ENCODE measurements at regions not wholly inside any gene's neighbourhood (a gene's known extent, or its start where the extent isn't known, plus 50 kb on each side); places are given as distances from the start of the nearest gene placed in this dataset.

DNA sequence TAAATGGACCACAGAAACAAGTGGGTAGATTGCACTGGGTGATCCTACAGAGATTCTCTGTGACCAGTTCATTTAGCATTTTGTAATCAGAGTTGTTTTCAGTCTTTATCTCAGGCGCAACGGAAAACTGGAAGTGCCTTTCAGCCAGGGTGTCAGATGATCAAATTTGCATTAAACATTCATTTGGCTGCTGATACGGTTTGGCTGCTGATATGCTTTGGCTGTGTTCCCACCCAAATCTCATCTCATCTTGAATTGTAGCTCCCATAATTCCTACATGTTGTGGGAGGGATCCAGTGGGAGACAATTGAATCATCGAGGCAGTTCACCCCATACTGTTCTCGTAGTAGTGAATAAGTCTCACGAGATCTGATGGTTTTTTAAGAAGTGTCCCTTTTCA, 1396.1 kb upstream of the TMEFF2 start (continued):
- TF ChIP-seq, protein P1, sequence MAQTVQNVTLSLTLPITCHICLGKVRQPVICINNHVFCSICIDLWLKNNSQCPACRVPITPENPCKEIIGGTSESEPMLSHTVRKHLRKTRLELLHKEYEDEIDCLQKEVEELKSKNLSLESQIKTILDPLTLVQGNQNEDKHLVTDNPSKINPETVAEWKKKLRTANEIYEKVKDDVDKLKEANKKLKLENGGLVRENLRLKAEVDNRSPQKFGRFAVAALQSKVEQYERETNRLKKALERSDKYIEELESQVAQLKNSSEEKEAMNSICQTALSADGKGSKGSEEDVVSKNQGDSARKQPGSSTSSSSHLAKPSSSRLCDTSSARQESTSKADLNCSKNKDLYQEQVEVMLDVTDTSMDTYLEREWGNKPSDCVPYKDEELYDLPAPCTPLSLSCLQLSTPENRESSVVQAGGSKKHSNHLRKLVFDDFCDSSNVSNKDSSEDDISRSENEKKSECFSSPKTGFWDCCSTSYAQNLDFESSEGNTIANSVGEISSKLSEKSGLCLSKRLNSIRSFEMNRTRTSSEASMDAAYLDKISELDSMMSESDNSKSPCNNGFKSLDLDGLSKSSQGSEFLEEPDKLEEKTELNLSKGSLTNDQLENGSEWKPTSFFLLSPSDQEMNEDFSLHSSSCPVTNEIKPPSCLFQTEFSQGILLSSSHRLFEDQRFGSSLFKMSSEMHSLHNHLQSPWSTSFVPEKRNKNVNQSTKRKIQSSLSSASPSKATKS (CRISPR knock-in tag; IDR thresholded peaks at IDR 0.05) = no peak
- TF ChIP-seq, protein P2, sequence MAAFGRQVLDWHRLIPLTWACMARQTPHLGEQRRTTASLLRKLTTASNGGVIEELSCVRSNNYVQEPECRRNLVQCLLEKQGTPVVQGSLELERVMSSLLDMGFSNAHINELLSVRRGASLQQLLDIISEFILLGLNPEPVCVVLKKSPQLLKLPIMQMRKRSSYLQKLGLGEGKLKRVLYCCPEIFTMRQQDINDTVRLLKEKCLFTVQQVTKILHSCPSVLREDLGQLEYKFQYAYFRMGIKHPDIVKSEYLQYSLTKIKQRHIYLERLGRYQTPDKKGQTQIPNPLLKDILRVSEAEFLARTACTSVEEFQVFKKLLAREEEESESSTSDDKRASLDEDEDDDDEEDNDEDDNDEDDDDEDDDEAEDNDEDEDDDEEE (CRISPR knock-in tag; IDR thresholded peaks at IDR 0.05) = no peak
- no peak for TF ChIP-seq CHD4 (IDR thresholded peaks at IDR 0.05; ENCODE audit: borderline replicate concordance, low read length)

DNA sequence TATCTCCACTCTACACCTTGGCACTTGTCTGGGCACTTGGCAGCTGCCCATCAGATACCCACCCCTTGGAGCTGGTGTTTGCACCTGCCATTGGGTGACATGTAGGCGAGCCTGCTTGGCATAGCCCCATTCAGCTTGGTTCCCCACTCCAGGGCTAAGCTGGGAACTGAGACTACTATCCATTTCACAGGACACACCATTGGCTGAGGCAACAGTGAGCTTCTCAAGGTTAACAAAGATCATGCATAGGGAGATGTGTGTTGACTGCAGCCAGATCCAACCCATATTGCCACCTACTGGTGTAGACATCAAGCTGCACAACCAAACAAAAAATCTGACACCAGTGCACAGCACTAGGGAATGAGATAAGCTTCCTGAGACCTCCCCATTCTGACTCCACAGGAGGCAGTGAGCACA, 1389.8 kb upstream of the TMEFF2 start:
- Histone ChIP-seq H3K27me3 (ENCODE audit: control insufficient read depth in 1 of 2, insufficient read depth in 2 of 2, low read length in 2 of 2) (no peaks in the 10 kb centered on the region), H3K4me3 (replicated peaks in 1 of 3; ENCODE audit: insufficient read depth in 1 of 3, low read depth in 2 of 3, low read length in 3 of 3) (no peak overlapping the region), H3K36me3 (replicated peaks in 1 of 2; ENCODE audit: control insufficient read depth in 1 of 2, insufficient read depth in 2 of 2, low read length in 2 of 2) (no peaks in the 10 kb centered on the region), H3K4me1 (ENCODE audit: insufficient read depth, low read length) (peaks cover 14% of the 10 kb centered on the region; the same call in 1 of the 2 replicates), H4K20me1 (ENCODE audit: insufficient read depth, low read length) (no peaks in the 10 kb centered on the region), H3K9ac (ENCODE audit: insufficient read depth, low read depth, low read length) (no peak overlapping the region), H2AFZ (ENCODE audit: low read length) (no peak overlapping the region), H3K9me3 (ENCODE audit: low read length) (no peaks in the 10 kb centered on the region), H3K27ac (ENCODE audit: extremely low read length, insufficient read depth, low read length) (no peak overlapping the region), H3K79me2 (ENCODE audit: insufficient read depth, low read length) (no peaks in the 10 kb centered on the region), H3K4me2 (ENCODE audit: low read depth, low read length) (no peak overlapping the region)
- CTCF ChIA-PET (ENCODE audit: low intra/inter-chr PET ratio, low total read pairs) = interaction anchor here (1.6 to 1.7 kb wide), 2 partner anchors 344 to 835 kb away, joined by 5 to 7 read pairs; no protein-coding TSS in a partner anchor
- ATAC-seq (peak; percentile 96), DNase-seq (ENCODE audit: low spot score) (peak; percentile 71), FAIRE-seq (peak; percentile 99)
- WGBS (ENCODE audit: low lambda C conversion rate) = 56% methylated on average over 1 of the region's 1 CpG
- in situ Hi-C loops (cut with HindIII; ENCODE audit: extremely low pct_ligation_motif_present, low pct_unique_long_range_greater_than_20kb) (loop anchor here (25.0 kb wide), 1 partner anchor 822 kb away; no protein-coding TSS in a partner anchor), intact Hi-C loops (cut with micrococcal nuclease; ENCODE audit: unreplicated experiment) (loop anchor here (1.0 to 10.0 kb wide), 6 partner anchors 237 to 1392 kb away; partner anchors contain the start of gene TMEFF2)
- POLR2A ChIA-PET = interaction anchor here (1.6 kb wide), 1 partner anchor 156 kb away, joined by 5 read pairs; no protein-coding TSS in a partner anchor
- no TSS peak for BruUV-seq (replicated peaks)
- TF ChIP-seq ZNF296 (CRISPR knock-in tag; conservative IDR thresholded peaks at IDR 0.05) (no peak), TBL1XR1 (IDR thresholded peaks at IDR 0.05; ENCODE audit: borderline replicate concordance, low read length, partially characterized antibody) (no peak), ZNF501 (CRISPR knock-in tag; IDR thresholded peaks at IDR 0.05) (peak; percentile 6; the same call in 1 of the 2 replicates), ZNF101 (CRISPR knock-in tag; IDR thresholded peaks at IDR 0.05; ENCODE audit: borderline replicate concordance, low read depth) (no peak), FOSL2 (CRISPR knock-in tag; IDR thresholded peaks at IDR 0.05) (no peak), ZNF138 (CRISPR knock-in tag; IDR thresholded peaks at IDR 0.05; ENCODE audit: low read depth) (0 out of 2 replicates have a peak, but pooled peaks have one; percentile 35), FOXP1 (IDR thresholded peaks at IDR 0.05) (no peak), FOXP1 (CRISPR knock-in tag; IDR thresholded peaks at IDR 0.05) (no peak), ELF3 (CRISPR knock-in tag; IDR thresholded peaks at IDR 0.05) (peak; percentile 25; the same call in 1 of the 2 replicates), KDM1A (CRISPR knock-in tag; IDR thresholded peaks at IDR 0.05) (no peak), MTA1 (CRISPR knock-in tag; IDR thresholded peaks at IDR 0.05; ENCODE audit: borderline replicate concordance) (no peak), GATAD2A (CRISPR knock-in tag; IDR thresholded peaks at IDR 0.05) (0 out of 2 replicates have a peak, but pooled peaks have one; percentile 29), ZNF792 (CRISPR knock-in tag; IDR thresholded peaks at IDR 0.05) (peak; percentile 98)
- TF ChIP-seq, protein P3, sequence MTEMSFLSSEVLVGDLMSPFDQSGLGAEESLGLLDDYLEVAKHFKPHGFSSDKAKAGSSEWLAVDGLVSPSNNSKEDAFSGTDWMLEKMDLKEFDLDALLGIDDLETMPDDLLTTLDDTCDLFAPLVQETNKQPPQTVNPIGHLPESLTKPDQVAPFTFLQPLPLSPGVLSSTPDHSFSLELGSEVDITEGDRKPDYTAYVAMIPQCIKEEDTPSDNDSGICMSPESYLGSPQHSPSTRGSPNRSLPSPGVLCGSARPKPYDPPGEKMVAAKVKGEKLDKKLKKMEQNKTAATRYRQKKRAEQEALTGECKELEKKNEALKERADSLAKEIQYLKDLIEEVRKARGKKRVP (CRISPR knock-in tag; IDR thresholded peaks at IDR 0.05) = peak in 1 of 2 experiments; percentile 58; a peak in 2 of 4 replicates
- TF ChIP-seq, protein P4, sequence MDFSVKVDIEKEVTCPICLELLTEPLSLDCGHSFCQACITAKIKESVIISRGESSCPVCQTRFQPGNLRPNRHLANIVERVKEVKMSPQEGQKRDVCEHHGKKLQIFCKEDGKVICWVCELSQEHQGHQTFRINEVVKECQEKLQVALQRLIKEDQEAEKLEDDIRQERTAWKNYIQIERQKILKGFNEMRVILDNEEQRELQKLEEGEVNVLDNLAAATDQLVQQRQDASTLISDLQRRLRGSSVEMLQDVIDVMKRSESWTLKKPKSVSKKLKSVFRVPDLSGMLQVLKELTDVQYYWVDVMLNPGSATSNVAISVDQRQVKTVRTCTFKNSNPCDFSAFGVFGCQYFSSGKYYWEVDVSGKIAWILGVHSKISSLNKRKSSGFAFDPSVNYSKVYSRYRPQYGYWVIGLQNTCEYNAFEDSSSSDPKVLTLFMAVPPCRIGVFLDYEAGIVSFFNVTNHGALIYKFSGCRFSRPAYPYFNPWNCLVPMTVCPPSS (IDR thresholded peaks at IDR 0.05) = no peak
- TF ChIP-seq, protein P2 (CRISPR knock-in tag; IDR thresholded peaks at IDR 0.05) = peak; percentile 86
